ENCODE measurements at regions not wholly inside any gene's neighbourhood (a gene's known extent, or its start where the extent isn't known, plus 50 kb on each side); places are given as distances from the start of the nearest gene placed in this dataset.
"Not testable (repeated sequence)": the region's sequence is repeated elsewhere in the genome, so short reads cannot be mapped to it uniquely, and the experiment has no call there.

DNA sequence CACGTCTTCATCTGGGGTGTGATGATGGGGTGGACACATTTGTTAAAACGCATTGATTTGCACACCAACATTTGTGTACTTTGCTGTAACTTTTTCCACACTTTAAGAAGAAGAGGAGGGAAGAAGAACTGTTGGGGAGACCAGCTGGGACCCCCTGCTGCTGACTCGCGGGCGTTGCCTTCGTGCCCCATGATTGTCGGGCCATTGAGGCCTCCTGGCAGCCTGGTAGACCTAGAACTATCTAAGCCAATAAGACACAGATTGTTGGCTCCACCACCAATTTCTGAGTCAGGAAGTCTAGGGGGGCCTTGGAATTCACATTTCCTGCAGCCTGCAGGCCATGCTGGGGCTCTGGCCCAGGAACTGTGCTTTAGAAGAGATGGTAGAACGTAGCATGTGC, 105.5 kb downstream of the TNFRSF13B start:
- H3K27ac ChIP-seq, result no peak overlapping the region
- no peaks in the 10 kb centered on the region for H3K36me3 ChIP-seq
- H3K27me3 ChIP-seq, result no peaks in the 10 kb centered on the region
- no peaks in the 10 kb centered on the region for H3K9me3 ChIP-seq
- TF ChIP-seq CTCF (IDR thresholded peaks at IDR 0.05) (no peak), POLR2AphosphoS5 (IDR thresholded peaks at IDR 0.05) (no peak), POLR2A (IDR thresholded peaks at IDR 0.05) (no peak)
- no peak for DNase-seq (ENCODE audit: low spot score in 2 of 2)
- H3K4me1 ChIP-seq, result no peaks in the 10 kb centered on the region
- intact Hi-C loops (cut with DNase I; ENCODE audit: low total_unique reads), result no loop called here
- no peak overlapping the region for H3K4me3 ChIP-seq

DNA sequence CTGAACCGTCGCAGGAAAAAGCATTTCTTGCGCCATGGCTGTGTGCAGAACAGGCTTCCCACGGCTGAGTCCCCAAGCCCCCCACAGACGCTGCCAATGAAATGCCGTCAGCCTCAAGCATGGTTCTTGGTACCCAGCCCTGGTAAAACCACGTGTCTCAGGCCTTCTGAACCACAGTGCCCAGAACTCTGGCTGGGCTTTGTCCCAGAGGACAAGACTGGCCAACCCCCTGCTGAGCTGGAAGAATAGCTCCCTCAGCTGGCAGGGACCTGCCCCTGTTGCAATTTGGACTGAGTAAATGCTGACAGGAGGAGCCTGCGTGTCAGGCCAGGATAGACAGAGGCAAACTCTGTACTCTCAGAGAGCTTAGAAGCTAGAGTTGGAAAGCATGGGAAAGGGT, 106.2 kb downstream of the TNFRSF13B start:
- H3K9me3 ChIP-seq; H3K4me3 ChIP-seq; H3K36me3 ChIP-seq; intact Hi-C loops (cut with DNase I; ENCODE audit: low total_unique reads); DNase-seq (ENCODE audit: low spot score in 2 of 2); H3K27me3 ChIP-seq; H3K27ac ChIP-seq; H3K4me1 ChIP-seq: not testable (repeated sequence)

DNA sequence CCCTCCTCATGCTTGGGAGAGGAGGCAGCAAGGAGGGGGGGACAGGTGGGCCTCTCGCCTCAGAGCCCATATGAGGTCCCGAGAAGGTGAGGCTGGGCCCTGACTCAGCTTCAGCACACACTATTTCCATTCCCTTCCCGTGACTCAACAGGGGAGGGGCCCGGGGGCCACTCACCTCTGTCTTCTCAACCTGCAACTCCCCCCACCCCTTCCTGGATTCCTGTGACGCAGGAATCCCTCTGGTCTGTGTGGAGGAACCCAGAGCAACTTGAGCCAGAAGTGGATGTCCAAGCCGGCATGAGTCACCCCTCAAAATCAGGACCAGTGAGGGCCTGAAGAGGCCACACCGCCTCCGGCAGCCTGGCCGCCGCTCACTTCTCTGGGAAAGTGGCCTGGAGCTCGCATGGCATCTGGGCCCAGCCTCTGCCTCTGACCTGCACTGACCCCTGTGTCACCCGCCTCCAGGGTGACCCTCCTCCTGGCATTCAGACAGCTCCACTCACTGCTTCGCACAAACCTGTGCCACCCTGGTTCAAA, 106.8 kb downstream of the TNFRSF13B start:
- intact Hi-C loops (cut with DNase I; ENCODE audit: low total_unique reads); H3K27me3 ChIP-seq; H3K9me3 ChIP-seq; H3K36me3 ChIP-seq; H3K27ac ChIP-seq; H3K4me1 ChIP-seq; DNase-seq (ENCODE audit: low spot score in 2 of 2); H3K4me3 ChIP-seq: not testable (repeated sequence)

DNA sequence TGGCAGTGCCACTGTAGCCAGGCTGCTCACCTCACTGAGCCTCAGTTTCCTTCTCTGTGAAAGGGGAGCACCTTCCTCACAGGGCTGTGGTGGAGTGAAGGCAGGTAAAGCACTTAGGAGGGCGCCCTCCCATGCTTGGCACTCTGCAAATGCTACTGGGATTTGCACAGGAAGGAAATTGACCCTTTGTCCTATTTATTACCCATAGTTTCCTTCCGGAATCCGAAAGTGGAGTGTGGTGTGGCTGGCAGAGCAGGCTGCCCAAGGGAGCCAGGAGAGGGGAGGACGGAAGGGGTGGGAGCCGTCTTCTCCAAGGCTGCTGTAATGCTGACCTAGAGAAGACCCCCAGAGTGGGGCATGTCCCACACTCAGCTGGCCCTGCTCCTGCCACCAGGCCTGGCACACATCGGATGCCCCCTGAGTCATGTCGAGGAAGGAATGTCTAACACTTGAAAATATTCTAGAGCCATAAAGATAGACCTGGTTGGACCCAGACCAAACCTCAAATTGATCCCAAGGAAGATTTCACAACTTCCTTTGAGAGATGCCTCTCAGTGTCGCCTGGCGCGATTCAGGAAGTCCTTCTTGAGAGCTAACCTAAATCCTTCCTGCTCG, 107.3 kb downstream of the TNFRSF13B start:
- intact Hi-C loops (cut with DNase I; ENCODE audit: low total_unique reads); H3K4me1 ChIP-seq; H3K27me3 ChIP-seq; H3K9me3 ChIP-seq; H3K36me3 ChIP-seq; DNase-seq (ENCODE audit: low spot score in 2 of 2); H3K27ac ChIP-seq; H3K4me3 ChIP-seq: not testable (repeated sequence)

GRCh38 chr17:16861152-16861551, 110.8 kb downstream of the TNFRSF13B start:
- H3K36me3 ChIP-seq; DNase-seq (ENCODE audit: low spot score in 2 of 2); intact Hi-C loops (cut with DNase I; ENCODE audit: low total_unique reads): not testable (repeated sequence)

DNA sequence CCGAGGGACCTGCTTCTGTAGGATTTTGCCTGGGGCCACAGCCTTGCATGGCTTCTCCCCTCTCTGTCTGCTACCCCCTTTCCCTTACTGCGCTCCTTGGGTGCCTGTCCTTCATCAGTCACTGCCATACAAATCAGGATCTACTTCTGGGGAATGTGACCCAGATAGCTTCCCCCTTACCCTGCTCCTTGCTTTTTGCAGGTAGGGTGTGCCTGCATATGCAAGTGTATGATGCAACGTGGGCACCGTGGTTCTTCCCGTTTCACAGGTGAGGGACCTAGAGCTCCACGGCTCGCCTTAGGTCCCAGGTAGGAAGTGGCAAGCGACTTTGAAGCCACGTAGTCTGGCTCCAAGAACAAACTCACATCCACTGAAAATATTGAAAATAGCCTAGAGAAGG, 111.5 kb downstream of the TNFRSF13B start:
- H3K9me3 ChIP-seq; H3K4me1 ChIP-seq; H3K27me3 ChIP-seq; intact Hi-C loops (cut with DNase I; ENCODE audit: low total_unique reads); H3K36me3 ChIP-seq; H3K4me3 ChIP-seq; H3K27ac ChIP-seq; DNase-seq (ENCODE audit: low spot score in 2 of 2): not testable (repeated sequence)

More at GRCh38 chr17:16861152-16861551, 110.8 kb downstream of the TNFRSF13B start:
- not testable (repeated sequence) for H3K9me3 ChIP-seq, H3K4me3 ChIP-seq, H3K4me1 ChIP-seq, H3K27ac ChIP-seq, H3K27me3 ChIP-seq

DNA sequence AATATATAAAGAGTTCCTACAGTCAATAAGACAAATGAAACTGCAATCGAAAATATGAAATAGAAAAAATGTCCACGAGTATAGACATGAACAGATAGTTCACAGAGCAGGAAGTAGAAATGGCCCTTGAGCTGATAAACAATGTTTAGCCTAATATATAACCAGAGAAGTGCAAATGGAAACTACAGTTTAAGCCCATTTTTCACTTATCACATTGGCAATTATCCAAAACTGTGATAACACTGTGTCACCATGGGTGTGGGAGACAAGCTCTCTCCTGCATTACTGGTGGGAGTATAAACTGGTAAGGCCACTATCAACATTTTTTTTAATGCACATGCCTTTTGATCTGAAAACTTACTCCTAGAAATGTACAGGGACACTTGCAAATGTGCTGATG, 112.4 kb downstream of the TNFRSF13B start:
- H3K27ac ChIP-seq; H3K27me3 ChIP-seq; H3K9me3 ChIP-seq; intact Hi-C loops (cut with DNase I; ENCODE audit: low total_unique reads); DNase-seq (ENCODE audit: low spot score in 2 of 2); H3K4me3 ChIP-seq; H3K36me3 ChIP-seq; H3K4me1 ChIP-seq: not testable (repeated sequence)

DNA sequence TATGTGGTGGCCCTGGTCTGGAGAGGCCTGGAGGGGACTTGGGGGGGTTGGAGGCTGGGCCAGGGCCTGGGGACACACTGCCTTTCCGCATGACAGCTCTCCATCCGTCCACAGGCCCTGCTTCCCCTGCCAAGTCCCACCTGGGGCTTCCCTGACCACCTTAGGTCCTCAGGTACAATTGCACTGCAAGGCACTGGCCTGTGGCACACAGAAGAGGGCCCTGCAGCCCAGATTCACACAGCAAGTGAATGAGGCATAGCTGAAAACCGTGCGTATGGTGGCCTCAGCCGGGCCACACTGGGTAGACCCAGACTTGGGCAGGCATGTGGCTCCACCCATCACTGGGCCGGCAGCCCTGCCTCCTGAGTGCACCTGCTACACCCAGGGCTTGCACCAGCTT, 114.2 kb downstream of the TNFRSF13B start:
- H3K36me3 ChIP-seq; H3K27me3 ChIP-seq; H3K4me3 ChIP-seq; H3K9me3 ChIP-seq; DNase-seq (ENCODE audit: low spot score in 2 of 2); H3K27ac ChIP-seq; H3K4me1 ChIP-seq; intact Hi-C loops (cut with DNase I; ENCODE audit: low total_unique reads): not testable (repeated sequence)

GRCh38 chr17:16856846-16857245, 115.1 kb downstream of the TNFRSF13B start:
- intact Hi-C loops (cut with DNase I; ENCODE audit: low total_unique reads); H3K27me3 ChIP-seq; H3K9me3 ChIP-seq; H3K4me3 ChIP-seq; H3K36me3 ChIP-seq; H3K4me1 ChIP-seq; DNase-seq (ENCODE audit: low spot score in 2 of 2); H3K27ac ChIP-seq: not testable (repeated sequence)

GRCh38 chr17:16856171-16856570, 115.7 kb downstream of the TNFRSF13B start:
- H3K4me1 ChIP-seq; H3K9me3 ChIP-seq; H3K27ac ChIP-seq; H3K27me3 ChIP-seq; intact Hi-C loops (cut with DNase I; ENCODE audit: low total_unique reads); DNase-seq (ENCODE audit: low spot score in 2 of 2); H3K36me3 ChIP-seq; H3K4me3 ChIP-seq: not testable (repeated sequence)

- H3K27me3 ChIP-seq; H3K9me3 ChIP-seq; H3K4me1 ChIP-seq; DNase-seq (ENCODE audit: low spot score in 2 of 2); H3K4me3 ChIP-seq; H3K36me3 ChIP-seq; H3K27ac ChIP-seq; intact Hi-C loops (cut with DNase I; ENCODE audit: low total_unique reads): not testable (repeated sequence)
Measured at GRCh38 chr17:16854636-16855035, 117.3 kb downstream of the TNFRSF13B start.

All from breast epithelium (tissue), 4 donors.